ENCODE measurements at regions not wholly inside any gene's neighbourhood (a gene's known extent, or its start where the extent isn't known, plus 50 kb on each side); places are given as distances from the start of the nearest gene placed in this dataset.

- no peak for TF ChIP-seq CTCF (IDR thresholded peaks at IDR 0.05; ENCODE audit: insufficient read depth, missing control alignments)
Measured at GRCh38 chr10:3346851-3347250, 174.3 kb upstream of the PITRM1 start.

GRCh38 chr10:3342771-3343170 is 170.2 kb upstream of the PITRM1 start:
- FAIRE-seq (no peak), DNase-seq (ENCODE audit: insufficient read length, low spot score) (no peak)
- TF ChIP-seq CTCF (IDR thresholded peaks at IDR 0.05; ENCODE audit: insufficient read depth, missing control alignments), result no peak

More at GRCh38 chr10:3346851-3347250, 174.3 kb upstream of the PITRM1 start:
- DNase-seq (ENCODE audit: insufficient read length, low spot score), result no peak
- FAIRE-seq, result no peak

GRCh38 chr10:3340127-3340730 is 167.6 kb upstream of the PITRM1 start:
- DNase-seq (ENCODE audit: insufficient read length, low spot score) (no peak), FAIRE-seq (no peak)
- TF ChIP-seq CTCF (IDR thresholded peaks at IDR 0.05; ENCODE audit: insufficient read depth, missing control alignments), result no peak

- no peak for DNase-seq (ENCODE audit: insufficient read length, low spot score)
- FAIRE-seq, result no peak
- TF ChIP-seq CTCF (IDR thresholded peaks at IDR 0.05; ENCODE audit: insufficient read depth, missing control alignments), result no peak
Measured at GRCh38 chr10:3339531-3339950, 167.0 kb upstream of the PITRM1 start.

GRCh38 chr10:3339121-3339520 is 166.5 kb upstream of the PITRM1 start:
- FAIRE-seq (no peak), DNase-seq (ENCODE audit: insufficient read length, low spot score) (no peak)
- no peak for TF ChIP-seq CTCF (IDR thresholded peaks at IDR 0.05; ENCODE audit: insufficient read depth, missing control alignments)

GRCh38 chr10:3337741-3338140 is 165.2 kb upstream of the PITRM1 start:
- no peak for TF ChIP-seq CTCF (IDR thresholded peaks at IDR 0.05; ENCODE audit: insufficient read depth, missing control alignments)
- FAIRE-seq (no peak), DNase-seq (ENCODE audit: insufficient read length, low spot score) (no peak)

GRCh38 chr10:3336673-3337293 is 164.2 kb upstream of the PITRM1 start:
- DNase-seq (ENCODE audit: insufficient read length, low spot score) (no peak), FAIRE-seq (no peak)
- no peak for TF ChIP-seq CTCF (IDR thresholded peaks at IDR 0.05; ENCODE audit: insufficient read depth, missing control alignments)

All from D721Med (cell line).